HCT116 (cell line): ENCODE measurements at regions not wholly inside any gene's neighbourhood (a gene's known extent, or its start where the extent isn't known, plus 50 kb on each side); places are given as distances from the start of the nearest gene placed in this dataset.

ENCODE experiments used
- ATAC-seq: fragments of 200-7000 bp; cut with Tn5 transposase; 2 replicates; pipeline ENCODE4 v1.9.1; 2020; ENCODE audit warnings: mild to moderate bottlenecking, moderate library complexity
- BruUV-seq: library from RNA; stranded (reverse); fragments of 400-500 nt; replicated peaks from 2 replicates; lab custom pipeline; 2021; lab: Mats Ljungman, UMichigan
- CTCF ChIA-PET: fragments of 300-600 bp; sonication (Branson Sonifier 250); formaldehyde crosslinking; loops from one replicate; lab custom pipeline; 2021; ENCODE audit warnings: antibody characterized with exemption; lab: Charles Lee
- POLR2A ChIA-PET: fragments of 300-600, 350-600 bp; sonication (Branson Sonifier 250); formaldehyde crosslinking; loops from one replicate; lab custom pipeline; 2021; ENCODE audit warnings: antibody characterized with exemption; lab: Charles Lee
- RAD21 ChIA-PET, 2 experiments: fragments of 300-600 bp; sonication (Branson Sonifier 250); formaldehyde crosslinking; loops; one replicate each; lab custom pipeline; 2023; ENCODE audit warnings: low total read pairs in 2 of 2; ENCODE audit not compliant: uncharacterized antibody in 2 of 2, unreplicated experiment in 2 of 2, low non-redundant PET in 1 of 2; lab: Charles Lee
- DNase-seq: peaks from one replicate; pipeline ENCODE4 v3.0.0-alpha.2; 2010; ENCODE audit warnings: low read depth, low spot score
- H2AFZ ChIP-seq: fragments of 200-600 bp; shearing (Covaris generic), sonication (generic); 2 replicates; pipeline ENCODE4 v1.6.1; 2017; ENCODE audit warnings: low read depth, mixed run types, mixed read lengths, antibody characterized with exemption, low read length; ENCODE audit not compliant: poor library complexity, severe bottlenecking
- H3K27ac ChIP-seq: 2 replicates; pipeline ENCODE4 v1.5.1; 2012; ENCODE audit warnings: low read depth, low read length
- H3K27me3 ChIP-seq: fragments of 200-600 bp; sonication (generic); 2 replicates; pipeline ENCODE4 v1.6.1; 2016; ENCODE audit warnings: mixed run types, low read length, mixed read lengths; ENCODE audit not compliant: insufficient read depth
- H3K36me3 ChIP-seq, 2 experiments: fragments of 200-500 bp in 1 of 2; fragments of 200-600 bp in 1 of 2; sonication (Bioruptor generic) in 1 of 2; sonication (generic) in 1 of 2; 2 replicates each; pipeline versions ENCODE4 v1.5.1 to v1.6.1; 2014 to 2016; ENCODE audit warnings: low read length in 2 of 2, inconsistent platforms in 1 of 2, mixed read lengths in 1 of 2, mixed run types in 1 of 2; ENCODE audit not compliant: insufficient read depth in 2 of 2, control insufficient read depth in 1 of 2
- H3K4me1 ChIP-seq, 2 experiments: fragments of 200-600 bp in 1 of 2; sonication (generic) in 1 of 2; 2 replicates each; pipeline versions ENCODE4 v1.5.1 to v1.6.1; 2012 to 2017; ENCODE audit warnings: low read length in 2 of 2, inconsistent platforms in 1 of 2, mild to moderate bottlenecking in 1 of 2, mixed read lengths in 1 of 2, mixed run types in 1 of 2, moderate library complexity in 1 of 2; ENCODE audit not compliant: insufficient read depth in 2 of 2, control insufficient read depth in 1 of 2
- H3K4me2 ChIP-seq: fragments of 200-600 bp; sonication (generic); 2 replicates; pipeline ENCODE4 v1.6.1; 2017; ENCODE audit warnings: mixed run types, low read length, mixed read lengths
- H3K4me3 ChIP-seq, 2 experiments: fragments of 200-600 bp in 1 of 2; sonication (generic) in 1 of 2; replicated peaks in 1 of 2; 2 replicates each; pipeline ENCODE4 v1.5.1; 2011 to 2016; ENCODE audit warnings: low read length in 2 of 2, control low read depth in 1 of 2, low read depth in 1 of 2, mild to moderate bottlenecking in 1 of 2, mixed read lengths in 1 of 2, mixed run types in 1 of 2
- H3K79me2 ChIP-seq: fragments of 200-600 bp; sonication (generic); 2 replicates; pipeline ENCODE4 v1.6.1; 2017; ENCODE audit warnings: mild to moderate bottlenecking, mixed run types, low read length, moderate library complexity, mixed read lengths; ENCODE audit not compliant: insufficient read depth
- H3K9ac ChIP-seq: fragments of 200-600 bp; sonication (generic); 2 replicates; pipeline ENCODE4 v1.6.1; 2016; ENCODE audit warnings: low read length, mixed read lengths
- H3K9me2 ChIP-seq: fragments of 200-600 bp; sonication (generic), shearing (Covaris generic); 2 replicates; pipeline ENCODE4 v1.6.1; 2017; ENCODE audit warnings: mixed run types, mild to moderate bottlenecking, moderate library complexity; ENCODE audit not compliant: insufficient read depth
- H3K9me3 ChIP-seq, 2 experiments: fragments of 200-500 bp in 1 of 2; fragments of 200-600 bp in 1 of 2; sonication (Bioruptor generic) in 1 of 2; sonication (generic) in 1 of 2; 2 replicates each; pipeline ENCODE4 v1.6.1; 2014 to 2017; ENCODE audit warnings: low read length in 2 of 2, mixed read lengths in 2 of 2, inconsistent platforms in 1 of 2, low read depth in 1 of 2, mild to moderate bottlenecking in 1 of 2, mixed run types in 1 of 2, moderate library complexity in 1 of 2; ENCODE audit not compliant: control insufficient read depth in 1 of 2, insufficient read depth in 1 of 2
- H4K20me1 ChIP-seq: fragments of 200-600 bp; sonication (generic), shearing (Covaris generic); 2 replicates; pipeline ENCODE4 v1.6.1; 2017; ENCODE audit warnings: mixed run types, mild to moderate bottlenecking, moderate library complexity; ENCODE audit not compliant: insufficient read depth
- CBX3 ChIP-seq: IDR thresholded peaks from 2 replicates; pipeline ENCODE4 v1.6.1; 2012; ENCODE audit warnings: low read depth
- CEBPB ChIP-seq: IDR thresholded peaks from 2 replicates; pipeline ENCODE4 v1.6.1; 2012; ENCODE audit warnings: low read depth
- EZH2 ChIP-seq: fragments of 200-600 bp; sonication (generic); IDR thresholded peaks from 2 replicates; pipeline ENCODE4 v1.6.1; 2017; ENCODE audit warnings: antibody characterized with exemption, mixed run types
- POLR2A ChIP-seq: IDR thresholded peaks from 2 replicates; pipeline ENCODE4 v1.7.0; 2011; ENCODE audit warnings: borderline replicate concordance; ENCODE audit not compliant: insufficient read depth, insufficient read length; ENCODE audit errors: extremely low read depth
- POLR2AphosphoS5 ChIP-seq: IDR thresholded peaks from 2 replicates; pipeline ENCODE4 v1.6.1; 2011; ENCODE audit warnings: mild to moderate bottlenecking, low read depth, low read length, moderate library complexity
- RAD21 ChIP-seq: IDR thresholded peaks from 2 replicates; pipeline ENCODE4 v1.6.1; 2012; ENCODE audit warnings: low read depth, mild to moderate bottlenecking
- SIN3A ChIP-seq: IDR thresholded peaks from 2 replicates; pipeline ENCODE4 v1.6.1; 2012; ENCODE audit warnings: low read depth
- SP1 ChIP-seq: IDR thresholded peaks from 2 replicates; pipeline ENCODE4 v1.6.1; 2012; ENCODE audit warnings: low read depth
- SRF ChIP-seq: IDR thresholded peaks from 2 replicates; pipeline ENCODE4 v1.6.1; 2012; ENCODE audit warnings: low read depth
- TCF7L2 ChIP-seq: IDR thresholded peaks from 2 replicates; pipeline ENCODE4 v1.7.0; 2011; ENCODE audit warnings: borderline replicate concordance, inconsistent platforms; ENCODE audit not compliant: insufficient read depth, insufficient read length; ENCODE audit errors: extremely low read depth
- YY1 ChIP-seq: IDR thresholded peaks from 2 replicates; pipeline ENCODE4 v1.6.1; 2011; ENCODE audit warnings: low read length, low read depth, moderate library complexity, mild to moderate bottlenecking; ENCODE audit not compliant: insufficient replicate concordance; ENCODE audit errors: extremely low read depth
- ZNF274 ChIP-seq: fragments of 200-500 bp; sonication (Bioruptor generic); IDR thresholded peaks from 2 replicates; pipeline ENCODE4 v1.6.1; 2014; ENCODE audit warnings: mild to moderate bottlenecking, low read depth, low read length, inconsistent platforms
- intact Hi-C: fragments of 100-400 bp; cut with micrococcal nuclease; formaldehyde crosslinking; loops from 2 replicates; pipeline ENCODE4 v1.10.0; 2022
- TF ChIP-seq, protein P1 (sequence below): IDR thresholded peaks from 2 replicates; pipeline ENCODE4 v1.6.1; 2012
- TF ChIP-seq, protein P2 (sequence below), 3 experiments: fragments of 200-600 bp in 1 of 3; sonication (generic) in 1 of 3; IDR thresholded peaks in 2 of 3; conservative IDR thresholded peaks in 1 of 3; 2 replicates each; pipeline ENCODE4 v1.5.1; 2012 to 2017; ENCODE audit warnings: low read depth in 2 of 3, low read length in 2 of 3, antibody characterized with exemption in 1 of 3, borderline replicate concordance in 1 of 3, control low read depth in 1 of 3, mild to moderate bottlenecking in 1 of 3, mixed read lengths in 1 of 3, mixed run types in 1 of 3, moderate library complexity in 1 of 3; ENCODE audit not compliant: insufficient read depth in 1 of 3

DNA sequence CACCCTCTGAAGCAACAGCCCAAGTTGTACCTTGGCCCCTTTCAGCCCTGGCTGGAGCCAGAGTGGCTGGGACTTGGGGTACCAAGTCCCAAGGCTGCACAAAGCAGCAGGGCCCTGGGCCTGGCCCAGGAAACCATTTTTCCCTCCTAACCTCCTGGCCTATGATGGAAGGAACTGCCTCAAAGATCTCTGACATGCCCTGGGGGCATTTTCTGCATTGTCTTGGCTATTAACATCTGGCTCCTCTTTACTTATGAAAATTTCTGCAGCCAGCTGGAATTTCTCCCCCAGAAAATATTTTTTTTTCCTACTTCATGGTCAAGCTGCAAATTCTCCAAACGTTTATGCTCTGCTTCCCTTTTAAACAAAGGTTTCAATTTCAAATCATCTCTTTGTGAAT, 269.4 kb upstream of the CDYL start:
- Histone ChIP-seq H3K9me3 (no peaks in the 10 kb centered on the region), H3K27ac (no peak overlapping the region), H3K9ac (no peak overlapping the region), H3K79me2 (no peaks in the 10 kb centered on the region), H2AFZ (no peak overlapping the region), H3K4me3 (no peak overlapping the region), H3K9me2 (no peaks in the 10 kb centered on the region), H3K27me3 (no peaks in the 10 kb centered on the region), H4K20me1 (no peaks in the 10 kb centered on the region), H3K36me3 (no peaks in the 10 kb centered on the region), H3K4me1 (no peaks in the 10 kb centered on the region), H3K4me2 (no peak overlapping the region)
- POLR2A ChIA-PET = no interaction called here
- no peak for TF ChIP-seq POLR2AphosphoS5
- no TSS peak for BruUV-seq
- CTCF ChIA-PET = no interaction called here
- intact Hi-C loops = no loop called here
- ATAC-seq (no peak), DNase-seq (no peak)
- RAD21 ChIA-PET = no interaction called here

DNA sequence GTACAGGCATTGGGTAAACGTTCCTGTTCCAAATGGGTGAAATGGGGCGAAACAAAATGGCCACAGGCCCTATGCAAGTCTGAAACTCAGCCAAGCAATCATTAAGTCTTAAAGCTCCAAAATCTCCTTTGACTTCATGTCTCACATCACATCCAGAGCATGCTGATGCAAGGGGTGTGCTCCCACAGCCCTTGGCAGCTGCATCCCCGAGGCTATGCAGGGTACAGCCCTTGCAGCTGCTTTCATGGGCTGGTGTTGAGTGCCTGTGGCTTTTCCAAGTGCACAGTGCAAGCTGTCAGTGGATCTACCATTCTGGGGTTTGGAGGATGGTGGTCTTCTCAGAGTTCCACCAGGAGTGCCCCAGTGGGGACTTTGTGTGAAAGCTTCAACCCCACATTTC, 270.0 kb upstream of the CDYL start:
- no peak overlapping the region for H3K9ac ChIP-seq
- H3K4me3 ChIP-seq = no peak overlapping the region
- no peaks in the 10 kb centered on the region for H4K20me1 ChIP-seq
- DNase-seq (no peak), ATAC-seq (no peak)
- intact Hi-C loops = no loop called here
- RAD21 ChIA-PET = no interaction called here
- no peaks in the 10 kb centered on the region for H3K4me1 ChIP-seq
- no peak overlapping the region for H3K27ac ChIP-seq
- POLR2A ChIA-PET = no interaction called here
- H3K36me3 ChIP-seq = no peaks in the 10 kb centered on the region
- CTCF ChIA-PET = no interaction called here
- H3K79me2 ChIP-seq = no peaks in the 10 kb centered on the region
- H3K9me2 ChIP-seq = no peaks in the 10 kb centered on the region
- no peaks in the 10 kb centered on the region for H3K27me3 ChIP-seq
- H3K4me2 ChIP-seq = no peak overlapping the region
- TF ChIP-seq CBX3 (no peak), TCF7L2 (no peak), EZH2 (no peak), SP1 (no peak), ZNF274 (no peak), RAD21 (no peak), SIN3A (no peak), CEBPB (no peak), YY1 (no peak), POLR2A (no peak), SRF (no peak)
- TF ChIP-seq, protein P1, sequence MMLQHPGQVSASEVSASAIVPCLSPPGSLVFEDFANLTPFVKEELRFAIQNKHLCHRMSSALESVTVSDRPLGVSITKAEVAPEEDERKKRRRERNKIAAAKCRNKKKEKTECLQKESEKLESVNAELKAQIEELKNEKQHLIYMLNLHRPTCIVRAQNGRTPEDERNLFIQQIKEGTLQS = no peak
- TF ChIP-seq, protein P2, sequence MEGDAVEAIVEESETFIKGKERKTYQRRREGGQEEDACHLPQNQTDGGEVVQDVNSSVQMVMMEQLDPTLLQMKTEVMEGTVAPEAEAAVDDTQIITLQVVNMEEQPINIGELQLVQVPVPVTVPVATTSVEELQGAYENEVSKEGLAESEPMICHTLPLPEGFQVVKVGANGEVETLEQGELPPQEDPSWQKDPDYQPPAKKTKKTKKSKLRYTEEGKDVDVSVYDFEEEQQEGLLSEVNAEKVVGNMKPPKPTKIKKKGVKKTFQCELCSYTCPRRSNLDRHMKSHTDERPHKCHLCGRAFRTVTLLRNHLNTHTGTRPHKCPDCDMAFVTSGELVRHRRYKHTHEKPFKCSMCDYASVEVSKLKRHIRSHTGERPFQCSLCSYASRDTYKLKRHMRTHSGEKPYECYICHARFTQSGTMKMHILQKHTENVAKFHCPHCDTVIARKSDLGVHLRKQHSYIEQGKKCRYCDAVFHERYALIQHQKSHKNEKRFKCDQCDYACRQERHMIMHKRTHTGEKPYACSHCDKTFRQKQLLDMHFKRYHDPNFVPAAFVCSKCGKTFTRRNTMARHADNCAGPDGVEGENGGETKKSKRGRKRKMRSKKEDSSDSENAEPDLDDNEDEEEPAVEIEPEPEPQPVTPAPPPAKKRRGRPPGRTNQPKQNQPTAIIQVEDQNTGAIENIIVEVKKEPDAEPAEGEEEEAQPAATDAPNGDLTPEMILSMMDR (IDR thresholded peaks at IDR 0.05 in 2 of 3, conservative IDR thresholded peaks at IDR 0.05 in 1 of 3; ENCODE audit: borderline replicate concordance in 1 of 3, insufficient read depth in 1 of 3, low read depth in 2 of 3, low read length in 2 of 3) = no peak
- H3K9me3 ChIP-seq = no peaks in the 10 kb centered on the region
- BruUV-seq = no TSS peak
- no peak overlapping the region for H2AFZ ChIP-seq
